HK-2 (cell line): ENCODE measurements at regions not wholly inside any gene's neighbourhood (a gene's known extent, or its start where the extent isn't known, plus 50 kb on each side); places are given as distances from the start of the nearest gene placed in this dataset.

ENCODE experiments used
- DNase-seq: peaks from one replicate; pipeline ENCODE4 v3.0.0-alpha.2; 2018; ENCODE audit not compliant: unreplicated experiment

DNA sequence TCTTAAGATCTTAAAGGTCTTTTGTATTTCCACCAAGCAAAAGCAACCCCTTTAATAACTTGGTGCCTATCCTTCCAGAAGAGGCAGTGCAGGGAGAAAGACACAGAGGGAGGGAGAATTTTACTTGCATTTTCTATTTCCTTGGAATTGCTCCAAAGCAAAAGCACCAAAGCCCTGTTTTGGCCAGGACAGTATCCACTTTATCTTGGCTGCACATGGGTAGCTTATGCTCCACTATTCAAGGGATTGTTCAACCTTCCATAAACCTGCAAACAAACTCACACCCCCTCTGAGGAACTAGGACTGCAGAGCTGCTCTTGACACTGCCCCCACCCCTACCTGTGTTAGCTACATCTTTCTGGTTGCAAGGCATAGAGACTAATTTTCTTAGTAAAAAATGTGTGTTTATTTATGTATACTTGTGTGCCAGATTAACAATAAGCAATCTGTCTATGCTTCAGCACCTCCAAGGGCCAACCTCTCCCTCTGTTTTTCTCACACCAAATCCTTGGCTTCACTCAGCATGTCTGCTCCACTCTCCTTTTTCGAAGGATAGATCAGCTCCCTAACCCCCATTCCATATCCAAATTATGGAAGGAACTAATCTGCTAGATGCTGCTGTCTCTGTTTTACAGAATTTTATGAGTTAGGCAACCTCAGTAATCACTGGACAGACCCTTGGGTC, 68.1 kb upstream of the KLF12 start:
- no peak for DNase-seq

DNA sequence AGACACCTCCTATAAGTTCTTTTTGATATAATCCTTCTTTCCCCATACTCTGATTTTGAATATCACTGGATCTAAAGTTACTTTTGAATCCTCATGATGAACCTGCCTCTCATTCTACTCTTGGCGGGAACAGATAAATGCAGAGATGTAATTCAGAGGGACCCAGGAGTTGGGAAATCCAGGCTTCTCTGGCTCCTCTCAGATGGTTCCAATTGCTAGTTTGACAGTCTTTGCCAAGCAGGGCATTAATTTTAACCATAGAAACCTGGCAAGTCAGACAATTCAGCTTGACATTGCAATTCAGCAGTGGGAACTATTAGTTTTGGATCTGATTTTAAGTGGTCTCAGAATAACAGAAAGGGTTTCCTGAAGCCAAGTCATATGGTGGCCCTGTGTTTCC, 67.3 kb upstream of the KLF12 start:
- no peak for DNase-seq

DNA sequence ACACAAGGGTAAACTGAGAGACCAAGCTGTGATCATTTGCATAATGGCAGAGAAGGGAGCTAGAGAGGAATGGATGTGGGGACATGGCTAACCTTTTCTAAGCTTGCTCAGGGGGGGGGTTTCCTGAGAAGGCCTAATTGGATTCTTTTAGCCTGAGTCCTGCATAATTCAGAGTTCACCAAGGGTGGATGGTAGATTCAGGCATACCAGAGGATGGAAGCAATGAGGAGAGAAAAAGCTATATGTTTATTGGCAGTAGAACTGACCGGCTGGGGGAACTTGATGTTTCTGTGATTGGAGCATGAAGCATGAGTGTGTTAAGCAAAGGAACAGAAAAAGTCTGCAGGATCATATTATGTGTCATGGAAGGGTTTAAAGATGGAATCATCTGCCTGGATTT, 65.9 kb upstream of the KLF12 start:
- no peak for DNase-seq

DNA sequence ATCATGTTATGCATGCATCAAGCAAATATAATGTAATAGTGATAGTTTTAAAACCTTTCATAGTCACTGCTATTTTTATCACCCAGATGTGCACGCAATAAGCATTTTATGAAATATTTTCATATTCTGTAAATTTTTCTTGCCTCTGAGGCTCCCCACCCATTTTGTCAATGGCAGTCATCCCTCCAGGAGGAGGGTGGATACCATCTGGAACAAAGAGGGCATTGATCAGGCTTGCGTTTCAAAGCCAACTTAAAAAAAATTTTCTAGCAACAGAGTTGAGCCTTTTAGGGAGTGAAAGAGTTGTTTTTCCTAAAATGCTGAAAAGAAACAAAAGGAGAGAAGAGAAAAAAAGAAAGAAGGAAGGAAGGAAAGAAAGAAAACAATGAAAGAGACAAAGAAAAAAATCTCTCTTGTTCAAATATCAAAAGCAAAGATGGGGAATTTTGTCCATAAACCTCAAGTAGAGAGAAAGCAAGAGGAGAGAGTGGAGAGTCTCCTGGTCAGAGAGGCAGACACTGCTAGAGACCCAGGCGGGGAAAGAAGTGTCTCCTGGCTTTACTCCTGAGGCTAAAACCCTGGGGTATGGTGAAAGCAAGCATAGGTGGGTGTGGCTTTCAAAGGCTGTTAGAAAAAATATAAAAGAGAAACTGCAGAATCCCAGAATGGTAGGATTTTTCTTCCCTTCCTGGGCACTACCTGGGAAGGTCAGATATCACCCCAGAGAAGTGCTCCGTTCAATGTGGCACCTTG, 63.6 kb upstream of the KLF12 start:
- no peak for DNase-seq

DNA sequence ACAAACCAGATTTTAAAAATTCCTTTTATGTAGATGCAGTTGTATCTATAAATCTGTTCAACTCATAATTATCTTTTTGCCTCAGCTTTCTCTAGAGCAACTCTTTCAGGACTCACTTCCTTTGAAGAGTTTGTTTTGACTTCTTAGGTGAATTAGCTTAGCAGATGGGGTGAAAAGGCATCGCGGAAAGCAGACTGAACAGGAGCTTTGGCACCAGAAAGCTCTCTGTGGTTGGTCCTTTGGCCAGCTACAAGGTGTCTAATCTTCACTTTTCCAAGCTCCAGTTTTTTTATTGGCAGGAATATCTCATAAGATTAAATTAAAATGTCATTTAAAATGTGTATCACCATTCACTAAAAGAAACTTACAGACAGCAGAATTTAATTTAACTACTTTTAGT, 60.6 kb upstream of the KLF12 start:
- DNase-seq: no peak

DNA sequence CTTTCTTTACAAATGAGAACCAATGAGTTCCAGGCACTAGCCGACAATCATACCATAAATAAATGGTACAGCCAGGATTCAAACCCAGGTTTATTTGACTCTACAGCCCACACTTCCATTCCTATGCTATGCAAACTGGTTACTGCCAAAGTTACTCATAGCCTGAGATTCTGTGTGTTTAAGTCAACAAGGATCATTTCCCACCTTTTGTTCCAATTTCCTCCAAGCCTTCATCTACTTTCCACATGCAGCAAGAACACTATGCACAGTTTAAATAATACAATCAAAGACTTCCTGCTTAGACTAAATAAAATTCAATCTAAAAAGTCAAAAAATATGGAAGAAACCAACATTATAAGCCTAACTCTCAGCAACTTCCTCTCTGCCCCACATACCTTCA, 59.2 kb upstream of the KLF12 start:
- no peak for DNase-seq

DNA sequence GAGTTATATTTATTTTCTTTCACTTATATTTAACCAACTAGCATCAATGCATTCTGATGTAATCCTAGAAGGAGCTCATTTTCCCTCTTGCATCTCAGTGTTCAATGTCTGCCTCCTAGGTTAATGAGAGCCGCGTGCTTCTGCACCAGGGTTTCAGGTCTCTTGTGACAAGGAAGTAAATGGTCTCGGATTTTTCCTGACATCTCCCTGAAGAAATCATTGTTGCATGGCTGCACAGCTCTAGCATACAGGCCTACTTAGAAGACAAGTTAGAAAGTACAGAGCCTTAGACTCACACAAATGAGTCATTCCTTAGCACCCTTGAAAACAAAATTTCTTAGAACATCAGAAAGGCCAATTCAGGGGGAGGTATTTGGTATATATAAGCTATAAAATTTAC, 57.2 kb upstream of the KLF12 start:
- DNase-seq: no peak

DNA sequence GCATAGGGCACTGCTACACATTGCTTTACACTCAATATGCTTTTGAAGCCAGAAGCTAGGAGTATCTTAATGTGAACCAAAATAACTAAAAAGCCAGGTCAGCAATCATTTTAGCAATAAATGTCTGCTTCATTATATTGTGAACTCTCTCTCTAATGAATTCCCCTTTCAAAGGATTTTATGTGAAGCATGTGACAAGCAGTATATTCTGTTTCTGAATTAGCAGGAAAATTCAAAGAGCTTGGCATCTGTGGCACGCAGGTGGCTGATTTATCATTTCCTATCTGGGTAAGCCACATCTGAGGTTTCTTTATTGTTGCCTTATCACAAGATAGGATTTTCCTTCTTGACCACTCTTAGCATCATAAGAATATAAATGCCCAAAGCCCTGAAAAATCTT, 56.8 kb upstream of the KLF12 start:
- DNase-seq: no peak

DNA sequence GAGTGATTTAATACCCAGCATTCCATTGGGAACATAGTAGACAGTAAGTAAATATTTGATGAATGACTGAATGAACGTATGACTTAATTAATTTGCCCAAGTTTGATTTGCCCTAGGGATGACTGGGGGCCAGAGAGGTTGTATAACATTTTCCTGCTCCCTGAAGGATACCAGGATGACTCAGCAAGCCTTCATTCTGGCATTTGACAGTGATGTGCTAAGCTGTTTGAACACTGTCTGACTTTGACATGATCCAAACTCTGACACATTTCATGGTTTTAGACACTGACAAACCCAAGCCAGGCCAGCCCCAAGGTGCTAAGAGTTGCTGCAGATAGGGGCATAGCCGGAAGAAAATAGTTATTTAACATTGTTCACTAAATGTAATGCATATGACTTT, 53.4 kb upstream of the KLF12 start:
- DNase-seq: no peak

DNA sequence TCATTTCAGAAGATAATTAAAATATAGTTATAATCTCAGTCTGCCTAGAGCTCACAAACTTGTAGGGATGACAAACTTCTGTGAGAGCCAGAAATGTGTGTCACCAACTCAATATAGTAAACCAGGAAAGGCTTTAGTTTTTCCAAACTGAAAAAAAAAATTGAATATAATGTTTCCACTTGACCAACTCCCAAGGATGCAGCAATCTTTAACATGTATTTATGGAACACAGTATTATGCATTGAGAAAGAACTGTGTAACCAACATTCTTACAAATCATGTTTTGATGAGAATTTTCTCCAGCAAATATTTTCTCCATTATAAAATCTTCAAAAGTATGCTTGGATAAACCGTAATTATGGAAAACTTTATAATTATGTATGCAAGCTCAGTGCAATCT, 50.1 kb upstream of the KLF12 start:
- no peak for DNase-seq
